ENCODE measurements at regions not wholly inside any gene's neighbourhood (a gene's known extent, or its start where the extent isn't known, plus 50 kb on each side); places are given as distances from the start of the nearest gene placed in this dataset.

- no peak for TF ChIP-seq EZH2phosphoT487 (IDR thresholded peaks at IDR 0.05; ENCODE audit: insufficient read depth, low read depth)
- no peak for TF ChIP-seq EZH2 (IDR thresholded peaks at IDR 0.05; ENCODE audit: insufficient read depth, poor library complexity, severe bottlenecking)
These were observed 152.0 kb upstream of the PCBD1 start for GRCh38 chr10:71040343-71040742.
